DMS 273 treated with DMSO at 0.1 percent for 48 hours (cell line): ENCODE measurements at regions not wholly inside any gene's neighbourhood (a gene's known extent, or its start where the extent isn't known, plus 50 kb on each side); places are given as distances from the start of the nearest gene placed in this dataset.
"Not testable (repeated sequence)": the region's sequence is repeated elsewhere in the genome, so short reads cannot be mapped to it uniquely, and the experiment has no call there.

Experiments
- DNase-seq: peaks from one replicate; lab custom pipeline; 2025; lab: John Stamatoyannopoulos, UW

DNA sequence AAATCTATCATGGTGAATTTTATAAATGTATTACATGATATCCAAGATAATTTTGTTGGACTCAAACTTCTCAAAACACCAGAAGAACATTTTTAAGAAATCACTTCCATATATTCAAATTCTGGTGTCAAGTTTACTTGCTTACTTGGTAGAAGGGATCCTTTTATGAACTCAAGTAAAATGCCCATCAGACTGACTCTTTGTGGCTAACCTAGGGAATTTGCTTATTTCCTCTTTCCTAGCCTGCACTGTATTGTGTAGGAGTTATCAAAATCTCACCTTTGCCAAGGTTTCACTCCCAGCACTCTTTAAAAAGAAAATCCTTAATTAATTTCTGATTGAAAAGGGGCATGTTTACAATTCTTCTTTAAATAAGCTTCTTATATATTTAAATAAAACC lies 196.5 kb downstream of the DUSP6 start:
- DNase-seq, result no peak

DNA sequence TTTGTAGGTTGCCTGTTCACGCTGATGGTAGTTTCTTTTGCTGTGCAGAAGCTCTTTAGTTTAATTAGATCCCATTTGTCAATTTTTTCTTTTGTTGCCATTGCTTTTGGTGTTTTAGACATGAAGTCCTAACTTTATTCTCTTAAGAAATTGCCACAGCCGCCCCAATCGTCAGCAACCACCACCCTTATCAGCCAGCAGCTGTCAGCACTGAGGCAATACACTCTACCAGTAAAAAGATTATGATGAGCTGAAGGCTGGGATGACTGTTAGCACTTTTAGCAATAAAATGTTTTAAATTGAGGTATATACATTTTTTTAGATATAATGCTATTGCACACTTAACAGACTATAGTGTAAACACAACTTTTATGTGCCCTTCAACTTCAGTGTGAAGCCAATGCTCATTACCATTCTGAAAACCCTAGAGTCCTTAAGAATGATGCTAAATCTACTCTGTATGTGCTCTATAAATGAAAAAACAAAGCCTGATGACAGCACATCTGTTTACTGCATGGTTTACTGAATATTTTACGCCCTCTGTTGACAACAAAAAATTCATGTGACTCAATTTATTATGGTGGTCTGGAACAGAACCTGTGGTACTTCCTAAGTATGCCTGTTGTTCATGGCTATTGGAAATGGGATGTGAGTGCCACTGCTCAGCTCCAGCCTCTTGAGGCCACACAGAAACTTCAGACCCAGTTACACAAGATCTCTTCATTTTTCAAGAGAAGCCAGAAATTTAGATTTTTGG lies 197.4 kb downstream of the DUSP6 start:
- DNase-seq, result no peak

DNA sequence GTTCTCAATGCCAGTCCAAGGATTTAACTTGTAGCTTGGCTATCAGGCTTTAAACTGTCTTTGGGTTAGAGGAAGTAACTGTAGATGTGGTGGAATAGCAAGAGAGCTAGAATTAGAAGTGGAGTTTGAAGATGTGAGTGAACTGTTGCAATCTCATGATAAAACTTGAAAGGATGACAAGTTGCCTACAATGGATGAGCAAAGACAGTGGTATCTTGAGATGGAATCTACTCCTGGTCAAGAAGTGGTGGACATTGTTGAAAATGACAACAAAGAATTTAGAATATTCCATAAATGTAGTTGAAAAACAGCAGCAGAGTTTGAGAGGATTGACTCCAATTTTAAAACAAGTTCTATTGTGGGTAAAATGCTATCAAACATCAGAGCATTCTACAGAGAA lies 199.0 kb downstream of the DUSP6 start:
- DNase-seq, result no peak

DNA sequence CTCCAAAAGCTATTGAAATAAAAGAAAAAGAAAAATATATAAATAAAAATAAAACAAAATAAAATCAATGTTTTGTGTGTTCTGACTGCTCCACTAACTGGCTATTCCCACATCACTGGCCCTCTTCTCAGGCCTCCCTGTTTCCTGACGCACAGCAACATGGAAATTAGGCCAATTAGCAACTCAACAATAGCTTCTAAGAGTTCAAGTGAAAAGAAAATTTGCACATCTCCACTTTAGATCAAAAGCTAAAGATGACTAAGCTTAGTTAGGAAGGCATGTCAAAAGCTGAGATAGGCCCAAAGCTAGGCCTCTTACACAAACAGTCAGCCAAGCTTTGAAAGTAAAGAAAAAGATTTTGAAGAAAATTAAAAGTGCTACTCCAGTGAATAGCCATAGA lies 200.8 kb downstream of the DUSP6 start:
- no peak for DNase-seq

DNA sequence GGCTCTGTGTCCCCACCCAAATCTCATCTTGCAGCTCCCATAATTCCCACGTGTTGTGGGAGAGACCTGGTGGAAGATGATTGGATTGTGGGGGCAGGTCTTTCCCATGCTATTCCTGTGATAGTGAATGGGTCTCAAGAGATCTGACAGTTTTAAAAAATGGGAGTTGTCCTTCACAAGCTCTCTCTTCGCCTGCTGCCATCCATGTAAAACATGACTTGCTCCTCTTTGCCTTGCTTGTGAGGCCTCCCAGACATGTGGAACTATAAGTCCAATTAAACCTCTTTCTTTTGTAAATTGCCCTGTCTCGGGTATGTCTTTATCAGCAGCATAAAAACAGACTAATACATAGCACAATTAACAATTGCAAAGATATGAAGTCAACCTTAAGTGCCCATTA lies 201.5 kb downstream of the DUSP6 start:
- not testable (repeated sequence) for DNase-seq

DNA sequence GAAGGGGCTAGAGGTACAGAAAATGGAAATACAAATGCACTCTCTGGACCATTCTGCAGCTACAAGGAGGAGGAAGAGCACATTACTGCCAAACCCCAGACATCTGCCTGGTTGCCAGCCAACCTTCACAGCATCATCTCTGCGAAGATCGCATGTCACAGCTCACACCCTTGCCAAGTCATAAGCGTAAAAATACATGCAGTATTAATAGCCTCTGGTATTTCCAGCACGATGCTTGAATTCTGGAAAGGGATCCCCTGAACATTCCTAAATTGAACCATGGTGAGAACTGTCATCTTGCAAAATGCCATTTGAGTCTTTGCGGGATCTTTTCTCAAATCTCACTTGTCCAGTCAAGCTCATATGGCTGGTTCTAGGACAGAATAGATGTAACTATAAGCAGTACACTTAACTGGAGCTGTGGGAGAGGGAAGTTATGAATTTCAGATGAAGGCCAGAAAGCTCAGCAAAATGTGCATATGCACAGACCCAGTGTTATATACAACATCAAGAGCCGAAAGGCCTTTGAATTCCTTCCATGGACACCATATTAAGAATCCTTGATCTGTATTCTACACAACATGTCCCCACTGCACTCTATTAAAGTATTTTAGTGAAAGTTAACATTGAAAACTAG lies 211.6 kb downstream of the DUSP6 start:
- DNase-seq, result no peak

DNA sequence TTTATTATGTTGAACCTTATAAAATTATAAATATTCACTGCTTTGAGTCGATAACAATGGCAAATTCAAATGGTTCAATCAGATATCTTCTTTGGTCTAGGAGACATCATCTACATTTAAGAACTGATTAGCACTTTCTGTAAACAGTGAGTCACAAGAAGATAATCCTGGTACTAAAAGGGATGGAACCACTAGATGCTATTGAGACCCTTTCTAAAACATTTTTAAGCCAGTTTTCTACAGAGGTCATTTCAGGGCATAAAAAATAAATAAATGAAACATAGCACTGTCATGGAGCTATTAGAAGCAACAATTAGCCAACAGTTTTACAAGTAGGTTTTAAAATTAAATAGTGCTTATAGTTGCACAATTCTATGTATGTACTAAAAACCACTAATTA lies 212.2 kb downstream of the DUSP6 start:
- no peak for DNase-seq

DNA sequence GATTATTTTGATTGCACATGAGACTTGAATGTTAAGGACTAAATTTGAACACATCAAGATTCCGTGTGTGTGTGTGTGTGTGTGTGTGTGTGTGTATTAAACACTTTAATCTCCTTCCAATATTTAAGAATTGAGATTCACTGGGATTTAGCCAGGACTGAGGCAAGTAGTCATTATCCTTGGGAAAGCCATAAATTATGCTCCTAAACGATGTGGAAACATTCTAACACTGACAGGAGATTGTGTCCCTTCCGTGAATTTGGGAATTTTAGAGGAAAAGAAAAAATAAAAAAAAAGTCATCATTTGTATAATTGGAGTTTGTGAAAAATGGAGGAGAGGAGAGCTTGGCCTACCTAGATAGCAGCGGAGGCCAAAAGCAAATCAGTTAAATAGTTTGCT lies 212.9 kb downstream of the DUSP6 start:
- DNase-seq, result no peak

DNA sequence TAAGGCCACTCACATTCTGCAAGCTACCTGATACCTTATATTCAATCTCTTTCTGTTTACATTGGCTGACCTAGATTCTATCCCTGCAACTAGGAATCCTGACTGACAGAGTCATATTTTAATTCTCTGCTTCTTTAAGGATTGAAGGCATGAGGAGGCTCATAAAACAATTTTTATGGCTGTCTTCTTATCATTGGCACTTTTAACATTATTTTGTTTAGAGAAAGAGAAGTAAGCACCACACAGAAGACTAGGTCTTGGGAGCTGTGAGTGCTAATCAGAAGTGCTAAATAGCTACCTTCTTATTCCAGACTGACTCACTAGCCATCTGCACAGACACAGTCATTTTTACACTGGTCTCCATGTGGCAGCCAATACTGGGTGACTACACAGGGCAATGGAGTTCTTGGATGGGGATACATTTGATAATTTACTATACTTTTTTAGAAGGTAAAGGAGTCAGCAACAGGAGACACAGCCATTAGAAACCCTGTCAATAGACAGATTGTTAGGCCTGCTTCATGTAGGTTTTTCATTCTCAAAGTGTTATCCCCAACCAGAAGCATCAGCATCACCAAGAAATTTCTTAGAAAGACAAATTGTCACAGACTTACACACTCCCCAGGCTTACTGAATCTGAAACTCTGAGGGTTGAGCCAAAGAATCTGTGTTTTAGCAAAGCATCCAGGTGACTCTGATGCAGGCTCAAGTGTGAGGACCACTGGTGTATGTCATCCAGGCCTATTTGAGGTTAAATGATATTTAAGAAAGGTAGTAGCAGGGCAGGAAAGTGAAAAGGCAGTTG lies 214.1 kb downstream of the DUSP6 start:
- DNase-seq, result no peak

DNA sequence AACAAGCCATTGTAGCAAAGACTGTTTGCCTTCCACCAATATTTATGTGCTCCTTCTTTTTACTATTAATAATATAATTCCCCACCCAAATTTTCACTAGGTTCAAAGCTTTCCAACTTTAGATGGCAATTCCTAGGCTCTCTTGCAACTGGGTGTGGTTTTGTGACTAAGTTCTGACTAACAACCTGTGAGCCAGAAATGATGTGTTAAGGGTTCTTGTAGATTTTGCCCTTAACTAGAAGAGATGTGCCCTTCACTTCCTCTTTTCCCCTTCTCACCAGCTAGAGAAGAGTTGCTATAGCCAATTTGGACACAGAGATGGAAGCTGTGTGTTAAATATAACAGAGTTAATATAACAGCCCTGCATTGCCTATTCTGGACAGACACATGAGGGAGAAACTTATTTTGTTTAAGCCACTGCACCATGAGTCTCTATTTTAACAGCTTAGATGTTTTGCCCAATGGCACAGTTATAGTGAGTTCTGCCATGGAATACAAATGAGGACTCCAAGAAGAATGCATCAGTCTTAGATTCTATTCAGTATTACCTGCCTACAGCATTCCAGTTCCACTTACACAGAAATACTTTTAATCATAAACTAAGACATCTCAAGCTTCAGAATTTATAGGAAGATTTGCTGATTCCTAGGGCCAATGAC lies 216.2 kb downstream of the DUSP6 start:
- DNase-seq, result no peak

DNA sequence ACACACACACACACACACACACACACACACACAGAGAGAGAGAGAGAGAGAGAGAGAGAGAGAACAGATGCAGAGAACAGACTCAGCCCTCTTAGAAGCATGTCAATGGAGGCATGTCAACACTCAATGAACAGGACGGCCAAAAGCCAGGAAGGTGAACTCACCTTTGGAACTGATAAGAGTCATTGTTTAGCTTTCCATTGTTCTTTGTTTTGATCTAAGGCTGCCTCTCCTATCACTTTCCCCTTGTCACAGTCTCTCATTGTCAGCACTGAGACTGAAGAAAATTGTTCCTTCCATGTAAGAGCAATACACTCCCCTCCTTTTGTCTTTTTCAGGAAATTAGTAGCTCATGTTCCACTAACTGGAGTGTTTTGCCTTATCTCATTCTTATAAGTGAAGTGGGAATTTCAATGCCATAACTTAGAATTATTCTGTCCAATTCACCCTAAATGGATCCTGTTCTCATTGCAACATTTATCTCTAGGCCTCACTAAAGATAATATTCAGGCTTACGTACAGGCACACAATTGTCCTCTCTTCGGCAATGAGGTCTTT lies 218.0 kb downstream of the DUSP6 start:
- DNase-seq, result no peak

DNA sequence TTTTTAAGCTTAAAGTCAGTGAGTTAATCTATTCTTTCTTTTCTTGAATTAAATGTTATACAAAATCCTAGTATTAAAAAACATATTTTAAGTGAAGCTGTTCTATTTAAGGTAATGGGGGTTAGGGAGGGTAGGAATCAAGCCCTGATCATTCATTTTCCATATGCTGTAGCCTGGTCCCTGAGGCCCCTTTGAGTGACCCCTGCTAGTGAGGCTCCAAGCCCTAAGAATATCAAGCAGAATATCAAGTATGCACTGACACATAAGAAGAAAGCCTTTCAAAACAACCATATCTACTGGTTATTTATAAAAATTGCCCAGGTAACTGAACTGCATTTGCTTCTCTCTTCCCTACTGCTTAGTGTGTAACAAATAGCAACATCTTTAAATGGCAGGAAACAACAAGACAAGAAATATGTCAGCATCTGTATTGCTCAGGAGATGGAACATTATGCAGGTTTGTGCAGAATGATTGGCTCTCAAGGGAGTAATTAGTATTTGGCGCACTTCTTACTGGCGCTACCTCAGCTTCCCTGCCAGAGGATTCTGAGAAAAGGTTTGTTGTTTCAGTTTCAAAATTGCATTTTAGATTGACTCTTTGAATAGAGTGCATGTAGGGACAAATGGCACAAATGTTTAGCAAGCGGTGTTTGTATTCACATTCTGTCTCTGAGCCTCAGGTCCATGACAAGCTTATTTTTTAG lies 223.0 kb downstream of the DUSP6 start:
- DNase-seq, result no peak

DNA sequence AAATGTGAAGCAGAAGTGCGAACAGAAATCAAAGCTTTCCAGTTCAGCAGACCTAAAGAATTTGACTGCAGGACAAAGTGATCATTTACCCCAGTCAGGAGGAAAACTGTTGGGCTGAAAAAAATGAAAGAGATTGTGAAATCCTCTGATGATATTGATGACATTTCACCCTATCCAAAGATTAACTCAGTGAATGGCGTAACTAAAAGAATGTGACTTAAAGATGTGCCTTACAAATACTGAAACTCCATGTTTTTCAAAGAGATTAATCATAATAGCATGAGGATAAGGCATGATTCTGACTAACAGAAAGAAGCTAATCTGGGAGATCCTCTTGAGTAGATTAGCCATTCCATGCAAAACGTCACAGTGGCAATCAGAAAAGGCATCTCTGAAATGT lies 225.6 kb downstream of the DUSP6 start:
- DNase-seq, result no peak

DNA sequence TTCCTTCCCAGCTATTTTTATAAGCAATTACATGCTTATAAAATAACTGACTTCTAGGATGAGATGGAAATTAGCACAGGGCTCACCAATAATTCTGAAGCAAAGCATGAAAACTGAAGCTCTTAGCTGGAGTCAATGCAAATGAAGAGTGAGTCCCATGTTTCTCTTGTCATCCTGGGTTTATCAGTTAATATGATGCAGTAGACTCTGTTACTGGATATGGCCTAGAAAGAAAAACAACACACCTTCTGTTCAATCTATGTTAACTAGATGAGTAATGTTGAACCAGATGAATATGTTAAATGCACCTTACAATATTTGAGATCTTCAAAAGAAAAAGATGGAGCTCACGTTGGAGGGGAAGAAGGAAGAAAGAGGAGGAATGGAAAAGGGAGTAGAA lies 229.4 kb downstream of the DUSP6 start:
- DNase-seq, result no peak

DNA sequence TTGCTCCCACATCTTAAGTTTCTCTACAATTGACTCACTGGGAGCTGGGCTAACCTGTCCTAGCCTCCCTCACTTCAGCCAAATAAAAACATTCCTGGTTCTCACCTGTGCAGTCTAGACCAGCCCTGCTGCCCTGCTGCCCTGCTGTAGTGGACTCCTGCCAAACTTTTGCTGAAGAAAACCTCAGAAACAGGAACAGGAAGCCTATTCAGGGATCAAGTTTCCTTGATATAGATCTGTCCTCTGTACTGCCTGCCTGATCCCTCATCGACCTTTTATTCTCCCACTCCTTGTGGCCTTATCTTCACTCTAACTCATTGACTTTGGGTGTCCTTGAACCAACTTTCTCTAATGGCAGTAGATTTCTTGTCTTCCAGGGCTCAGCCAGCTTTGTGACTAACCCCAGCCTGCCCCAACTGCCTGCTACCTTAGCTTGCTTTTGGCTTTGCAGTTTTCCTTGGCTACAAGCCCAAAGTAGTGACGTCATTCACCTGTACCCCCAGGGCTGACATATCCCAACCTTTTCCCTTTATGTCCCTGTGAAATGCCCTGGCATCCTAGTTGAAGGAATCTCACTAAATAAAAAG lies 234.8 kb downstream of the DUSP6 start:
- no peak for DNase-seq

DNA sequence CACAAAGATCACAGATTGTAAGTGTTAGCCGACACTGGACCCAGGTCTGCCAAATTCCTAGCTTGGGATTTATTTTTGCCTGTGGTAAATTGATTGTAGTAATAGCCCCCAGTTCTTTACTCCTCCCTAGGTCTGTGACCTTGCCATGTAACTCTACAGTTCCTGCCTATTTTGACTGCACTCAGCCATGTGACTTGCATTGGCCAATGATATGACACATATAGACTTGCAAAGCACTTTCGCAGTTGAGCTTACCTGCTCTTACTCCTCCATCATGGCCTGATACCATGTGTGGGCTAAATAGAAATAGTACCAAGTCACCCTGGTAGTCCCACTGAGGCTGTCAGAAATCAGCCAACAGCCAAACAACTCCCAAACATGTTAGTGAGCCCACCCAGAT lies 240.3 kb downstream of the DUSP6 start:
- no peak for DNase-seq

DNA sequence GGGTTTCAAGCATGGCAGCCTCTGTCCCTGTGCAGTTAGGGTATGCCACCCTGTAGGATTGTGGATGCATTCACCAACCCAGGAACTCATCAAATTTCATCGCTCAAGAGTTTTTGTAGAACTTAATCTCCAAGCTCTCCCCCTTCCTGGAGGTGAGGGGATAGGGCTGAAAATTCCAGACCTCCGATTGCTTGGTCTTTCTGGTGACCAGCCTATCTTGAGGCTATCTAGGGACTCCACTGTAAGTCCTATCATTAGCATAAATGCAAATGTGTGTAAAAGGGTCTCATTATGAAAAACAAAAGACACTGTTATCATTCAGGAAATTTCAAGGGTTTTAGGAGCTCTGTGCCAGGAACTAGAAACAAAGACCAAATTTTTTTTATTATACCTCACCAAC lies 244.0 kb downstream of the DUSP6 start:
- DNase-seq, result no peak

DNA sequence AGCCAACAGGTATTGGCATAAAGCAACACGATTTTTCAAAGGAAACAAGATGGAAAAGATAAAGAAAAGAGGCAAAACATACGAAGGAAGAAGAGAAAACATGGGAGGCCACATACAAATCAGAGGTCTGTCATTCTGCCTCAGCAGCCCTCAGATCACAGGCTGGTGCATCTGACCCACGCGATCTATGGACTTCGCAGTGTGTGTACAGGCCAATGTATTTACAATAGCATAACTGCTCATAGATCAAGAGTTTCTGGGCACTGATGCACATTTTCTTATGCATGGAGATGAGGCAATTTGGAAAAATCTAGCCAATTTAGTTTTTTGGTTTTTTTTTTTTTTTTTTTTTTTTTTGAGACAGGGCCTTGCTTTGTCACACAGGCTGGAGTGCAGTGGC lies 245.4 kb downstream of the DUSP6 start:
- no peak for DNase-seq

DNA sequence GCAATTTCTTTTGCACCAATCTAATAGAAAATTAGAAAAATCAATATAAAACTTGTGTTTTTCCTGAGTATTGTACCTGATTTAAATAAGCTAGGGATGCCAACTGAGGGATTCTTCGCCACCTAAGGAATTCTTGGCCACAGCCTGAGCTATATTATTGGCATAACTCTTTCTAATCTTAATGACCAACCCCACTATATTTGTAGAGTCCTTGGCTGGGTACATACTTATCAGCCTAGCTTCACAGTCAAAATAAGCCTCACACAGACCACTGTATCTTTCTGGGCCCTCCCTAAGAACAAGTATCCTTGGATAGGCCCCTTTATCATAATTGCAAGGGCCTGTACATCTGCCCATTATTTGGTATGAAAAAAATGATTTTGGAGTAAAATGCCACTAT lies 247.1 kb downstream of the DUSP6 start:
- no peak for DNase-seq

DNA sequence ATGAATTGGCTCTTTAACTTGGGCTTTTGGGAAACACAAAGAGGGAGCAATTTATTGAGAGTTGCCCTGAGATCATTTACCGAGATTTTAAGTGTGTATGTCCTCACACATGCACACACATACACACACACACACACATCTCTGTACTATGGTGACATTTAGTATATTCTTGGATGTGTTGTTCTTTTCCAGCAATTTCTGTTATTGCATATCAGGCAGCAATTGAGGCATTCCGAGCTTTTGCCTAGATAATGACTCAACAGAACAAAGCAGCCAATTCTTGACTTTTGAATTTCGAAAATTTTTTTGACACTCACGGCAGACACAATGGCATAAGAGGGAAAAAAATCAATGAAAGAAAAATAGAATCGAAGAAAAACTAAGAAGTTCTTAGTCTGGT lies 248.5 kb downstream of the DUSP6 start:
- DNase-seq, result no peak

DNA sequence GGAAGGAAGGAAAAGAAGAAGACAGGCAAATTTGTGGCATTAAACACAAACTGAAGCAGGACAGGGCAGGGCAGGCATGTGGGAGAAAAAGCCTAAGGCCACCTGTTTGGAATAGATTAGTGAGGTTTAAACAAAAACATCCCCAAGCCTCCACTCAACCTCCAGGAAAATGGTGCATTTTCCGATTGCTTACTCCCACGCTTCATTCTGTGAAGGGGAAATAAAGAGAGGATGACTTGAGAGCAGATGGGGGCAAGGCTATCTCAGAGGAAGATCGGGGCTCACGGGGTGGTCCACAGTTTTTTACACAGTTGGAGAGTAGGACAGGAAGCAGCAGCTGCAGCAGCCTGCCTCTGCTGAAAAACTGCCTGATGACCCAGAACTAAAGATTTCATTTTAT lies 250.9 kb downstream of the DUSP6 start:
- DNase-seq, result no peak
